ENCODE measurements at regions not wholly inside any gene's neighbourhood (a gene's known extent, or its start where the extent isn't known, plus 50 kb on each side); places are given as distances from the start of the nearest gene placed in this dataset.
A peak's percentile ranks its signal among the peaks of the same experiment; 100 is the strongest.

DNA sequence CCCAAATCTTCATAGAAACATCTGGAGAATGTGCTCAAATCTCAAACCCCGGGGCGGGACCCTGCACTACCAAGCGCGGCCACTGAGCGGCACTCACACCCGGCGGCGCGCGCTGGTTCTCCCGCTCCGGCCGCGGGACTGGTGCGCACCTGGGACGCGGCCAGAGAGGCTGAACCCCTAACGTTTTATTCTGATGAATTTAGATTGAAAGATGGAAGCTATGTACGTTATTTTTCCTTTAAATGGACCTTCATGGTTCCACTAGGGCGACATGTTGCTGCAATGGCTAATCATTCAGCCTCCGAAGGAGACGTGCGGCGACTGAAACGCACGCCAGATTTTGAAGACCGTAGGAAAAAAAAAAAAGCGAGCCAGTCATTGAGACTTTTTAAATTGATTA lies 107.0 kb upstream of the INSIG1 start:
- intact Hi-C loops (cut with DNase I; ENCODE audit: low total_unique reads) = loop anchor here (5.0 kb wide), 2 partner anchors 268 to 822 kb away; no protein-coding TSS in a partner anchor
- H3K4me3 ChIP-seq = no peak overlapping the region
- H3K36me3 ChIP-seq = no peaks in the 10 kb centered on the region
- WGBS, 2 donors (ENCODE audit: low coverage in 1 of 2) = 18 to 44% methylated on average over 10 to 28 of the region's 28 CpGs
- in situ Hi-C loops (cut with MboI; ENCODE audit: low pct_ligation_motif_present in 1 of 4, low pct_unique_long_range_greater_than_20kb in 1 of 4, low sequenced_read_pairs in 3 of 4) = loop anchor here in 2 of 4 donors (25.0 kb wide), 2 partner anchors 147 to 278 kb away; no protein-coding TSS in a partner anchor
- H3K4me1 ChIP-seq = no peaks in the 10 kb centered on the region
- peak; percentile 52 for DNase-seq
- H3K27ac ChIP-seq = no peak overlapping the region
- TF ChIP-seq POLR2AphosphoS5 (IDR thresholded peaks at IDR 0.05) = no peak
- TF ChIP-seq, protein P1, sequence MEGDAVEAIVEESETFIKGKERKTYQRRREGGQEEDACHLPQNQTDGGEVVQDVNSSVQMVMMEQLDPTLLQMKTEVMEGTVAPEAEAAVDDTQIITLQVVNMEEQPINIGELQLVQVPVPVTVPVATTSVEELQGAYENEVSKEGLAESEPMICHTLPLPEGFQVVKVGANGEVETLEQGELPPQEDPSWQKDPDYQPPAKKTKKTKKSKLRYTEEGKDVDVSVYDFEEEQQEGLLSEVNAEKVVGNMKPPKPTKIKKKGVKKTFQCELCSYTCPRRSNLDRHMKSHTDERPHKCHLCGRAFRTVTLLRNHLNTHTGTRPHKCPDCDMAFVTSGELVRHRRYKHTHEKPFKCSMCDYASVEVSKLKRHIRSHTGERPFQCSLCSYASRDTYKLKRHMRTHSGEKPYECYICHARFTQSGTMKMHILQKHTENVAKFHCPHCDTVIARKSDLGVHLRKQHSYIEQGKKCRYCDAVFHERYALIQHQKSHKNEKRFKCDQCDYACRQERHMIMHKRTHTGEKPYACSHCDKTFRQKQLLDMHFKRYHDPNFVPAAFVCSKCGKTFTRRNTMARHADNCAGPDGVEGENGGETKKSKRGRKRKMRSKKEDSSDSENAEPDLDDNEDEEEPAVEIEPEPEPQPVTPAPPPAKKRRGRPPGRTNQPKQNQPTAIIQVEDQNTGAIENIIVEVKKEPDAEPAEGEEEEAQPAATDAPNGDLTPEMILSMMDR (IDR thresholded peaks at IDR 0.05) = peak; percentile 81 to 97 (median 91)
- peaks cover 6 to 13% of the 10 kb centered on the region in 2 donors for H3K9me3 ChIP-seq
- peaks cover 25% of the 10 kb centered on the region for H3K27me3 ChIP-seq

DNA sequence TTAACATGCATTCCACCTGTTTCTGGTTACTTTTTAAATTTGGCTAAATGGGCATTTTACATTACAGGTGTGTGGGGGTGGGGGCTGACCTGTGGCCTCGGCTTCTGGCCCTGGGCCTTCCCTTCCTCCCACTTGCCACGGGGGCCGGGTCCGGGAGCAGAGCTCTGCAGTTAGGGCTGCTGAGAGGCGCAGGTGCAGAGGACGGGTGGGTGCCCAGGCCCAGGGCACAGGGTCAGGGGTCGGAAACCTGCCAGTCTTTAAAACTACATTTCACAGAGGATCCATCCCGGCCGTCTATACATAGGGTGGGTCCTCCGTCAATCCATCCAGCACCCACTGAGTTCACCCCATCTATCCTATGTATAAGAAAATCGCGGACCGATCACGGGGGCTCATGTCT lies 106.5 kb upstream of the INSIG1 start:
- peaks cover 25% of the 10 kb centered on the region for H3K27me3 ChIP-seq
- H3K4me1 ChIP-seq = no peaks in the 10 kb centered on the region
- TF ChIP-seq EP300 (IDR thresholded peaks at IDR 0.05; ENCODE audit: low read depth) = no peak
- no peak for TF ChIP-seq POLR2A (IDR thresholded peaks at IDR 0.05)
- no peak for TF ChIP-seq POLR2AphosphoS5 (IDR thresholded peaks at IDR 0.05)
- TF ChIP-seq, protein P1 (IDR thresholded peaks at IDR 0.05) = no peak
- intact Hi-C loops (cut with DNase I; ENCODE audit: low total_unique reads) (loop anchor here (5.0 kb wide), 2 partner anchors 269 to 821 kb away; no protein-coding TSS in a partner anchor), in situ Hi-C loops (cut with MboI; ENCODE audit: low pct_ligation_motif_present in 1 of 4, low pct_unique_long_range_greater_than_20kb in 1 of 4, low sequenced_read_pairs in 3 of 4) (loop anchor here in 2 of 4 donors (25.0 kb wide), 2 partner anchors 146 to 279 kb away; no protein-coding TSS in a partner anchor)
- H3K4me3 ChIP-seq = no peak overlapping the region
- WGBS, 2 donors (ENCODE audit: low coverage in 1 of 2) = 63% methylated on average over 14 of the region's 14 CpGs; no CpG with 5 or more reads in 1 of the 2 donors
- no peaks in the 10 kb centered on the region for H3K36me3 ChIP-seq
- H3K9me3 ChIP-seq = peaks cover 1 to 13% of the 10 kb centered on the region in 2 donors
- DNase-seq = no peak
- H3K27ac ChIP-seq = no peak overlapping the region

DNA sequence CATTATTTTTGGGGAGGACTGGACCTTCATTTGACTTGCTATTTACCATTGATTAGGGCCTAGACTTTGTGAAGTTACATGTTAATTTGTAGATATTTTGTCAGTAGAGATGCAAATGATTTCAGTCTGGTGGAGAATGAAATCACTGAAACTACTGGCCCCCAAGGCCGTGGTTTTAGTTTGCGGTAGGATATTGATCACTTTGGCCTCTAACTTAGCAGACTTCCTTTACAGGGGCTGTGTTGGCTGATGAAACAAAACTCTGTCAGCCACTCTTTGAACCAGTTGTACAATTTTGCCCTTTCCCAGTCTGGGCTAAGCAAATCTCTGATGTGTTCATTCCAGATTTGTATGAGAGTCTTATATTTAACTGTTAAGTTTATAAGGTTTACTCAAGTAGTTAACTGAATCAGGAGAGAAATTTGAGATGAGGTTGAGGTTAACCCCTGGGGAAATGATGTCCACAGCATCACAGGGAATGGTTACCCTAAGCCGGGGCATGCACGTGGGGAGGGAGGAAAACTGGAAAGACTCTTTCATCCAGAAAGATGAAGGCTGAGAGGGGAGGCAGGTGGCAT lies 105.7 kb upstream of the INSIG1 start:
- in situ Hi-C loops (cut with MboI; ENCODE audit: low pct_ligation_motif_present in 1 of 4, low pct_unique_long_range_greater_than_20kb in 1 of 4, low sequenced_read_pairs in 3 of 4) (loop anchor here in 2 of 4 donors (25.0 kb wide), 2 partner anchors 145 to 280 kb away; no protein-coding TSS in a partner anchor), intact Hi-C loops (cut with DNase I; ENCODE audit: low total_unique reads) (loop anchor here (5.0 kb wide), 2 partner anchors 270 to 820 kb away; no protein-coding TSS in a partner anchor)

DNA sequence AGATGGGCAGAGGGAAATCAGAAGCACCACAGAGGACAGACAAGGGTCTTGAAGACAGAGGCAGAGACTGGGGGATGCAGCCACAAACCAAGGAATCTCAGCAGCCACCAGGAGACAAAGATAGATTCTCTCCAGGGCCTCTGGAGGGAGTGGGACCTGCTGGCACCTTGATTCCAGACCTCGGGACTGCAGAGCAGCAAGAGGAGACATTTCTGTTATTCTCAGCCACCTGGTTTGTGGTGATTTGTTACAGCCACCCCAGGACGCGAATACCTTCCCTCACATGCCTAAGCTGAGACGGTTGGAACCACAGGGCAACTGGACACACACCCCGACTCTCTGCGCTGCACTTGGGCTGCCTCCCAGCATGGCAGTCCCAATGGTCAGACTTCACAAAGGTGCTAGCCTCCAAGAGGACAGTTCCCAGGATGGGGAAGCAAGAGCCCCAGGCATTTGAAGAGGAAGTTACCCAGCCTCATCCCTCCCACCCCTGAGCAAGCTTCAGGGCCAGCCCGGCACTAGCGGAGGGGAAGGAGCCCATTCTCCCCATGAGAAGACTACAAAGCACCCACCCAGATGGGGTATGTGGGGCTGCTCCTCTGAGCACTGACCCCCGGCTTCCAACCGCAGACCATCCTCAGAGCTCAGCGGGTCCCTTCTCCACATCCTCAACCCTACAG lies 104.6 kb upstream of the INSIG1 start:
- no peaks in the 10 kb centered on the region for H3K4me1 ChIP-seq
- no peak overlapping the region for H3K4me3 ChIP-seq
- in situ Hi-C loops (cut with MboI; ENCODE audit: low pct_ligation_motif_present in 1 of 4, low pct_unique_long_range_greater_than_20kb in 1 of 4, low sequenced_read_pairs in 3 of 4) (loop anchor here in 2 of 4 donors (25.0 kb wide), 2 partner anchors 144 to 281 kb away; no protein-coding TSS in a partner anchor), intact Hi-C loops (cut with DNase I; ENCODE audit: low total_unique reads) (loop anchor here (5.0 kb wide), 2 partner anchors 271 to 819 kb away; no protein-coding TSS in a partner anchor)
- no peak overlapping the region for H3K27ac ChIP-seq
- 83 to 100% methylated on average over 1 to 11 of the region's 11 CpGs for WGBS, 2 donors (ENCODE audit: low coverage in 1 of 2)
- H3K9me3 ChIP-seq = peaks cover 5 to 17% of the 10 kb centered on the region in 2 donors
- peaks cover 25% of the 10 kb centered on the region for H3K27me3 ChIP-seq
- TF ChIP-seq, protein P1 (IDR thresholded peaks at IDR 0.05) = no peak
- DNase-seq = no peak
- H3K36me3 ChIP-seq = no peaks in the 10 kb centered on the region

More for the DNA sequence above, 105.7 kb upstream of the INSIG1 start:
- H3K9me3 ChIP-seq = peaks cover 5 to 17% of the 10 kb centered on the region in 2 donors
- no peaks in the 10 kb centered on the region for H3K36me3 ChIP-seq
- no peak for DNase-seq
- no peak overlapping the region for H3K27ac ChIP-seq
- H3K4me3 ChIP-seq = no peak overlapping the region
- WGBS, 2 donors (ENCODE audit: low coverage in 1 of 2) = 57 to 76% methylated on average over 3 to 4 of the region's 4 CpGs
- peaks cover 25% of the 10 kb centered on the region for H3K27me3 ChIP-seq
- TF ChIP-seq POLR2AphosphoS5 (IDR thresholded peaks at IDR 0.05) = no peak
- TF ChIP-seq, protein P1 (IDR thresholded peaks at IDR 0.05) = no peak
- no peak for TF ChIP-seq EP300 (IDR thresholded peaks at IDR 0.05; ENCODE audit: low read depth)
- TF ChIP-seq POLR2A (IDR thresholded peaks at IDR 0.05) = no peak
- H3K4me1 ChIP-seq = no peaks in the 10 kb centered on the region
